ENCODE measurements at regions not wholly inside any gene's neighbourhood (a gene's known extent, or its start where the extent isn't known, plus 50 kb on each side); places are given as distances from the start of the nearest gene placed in this dataset.

DNA sequence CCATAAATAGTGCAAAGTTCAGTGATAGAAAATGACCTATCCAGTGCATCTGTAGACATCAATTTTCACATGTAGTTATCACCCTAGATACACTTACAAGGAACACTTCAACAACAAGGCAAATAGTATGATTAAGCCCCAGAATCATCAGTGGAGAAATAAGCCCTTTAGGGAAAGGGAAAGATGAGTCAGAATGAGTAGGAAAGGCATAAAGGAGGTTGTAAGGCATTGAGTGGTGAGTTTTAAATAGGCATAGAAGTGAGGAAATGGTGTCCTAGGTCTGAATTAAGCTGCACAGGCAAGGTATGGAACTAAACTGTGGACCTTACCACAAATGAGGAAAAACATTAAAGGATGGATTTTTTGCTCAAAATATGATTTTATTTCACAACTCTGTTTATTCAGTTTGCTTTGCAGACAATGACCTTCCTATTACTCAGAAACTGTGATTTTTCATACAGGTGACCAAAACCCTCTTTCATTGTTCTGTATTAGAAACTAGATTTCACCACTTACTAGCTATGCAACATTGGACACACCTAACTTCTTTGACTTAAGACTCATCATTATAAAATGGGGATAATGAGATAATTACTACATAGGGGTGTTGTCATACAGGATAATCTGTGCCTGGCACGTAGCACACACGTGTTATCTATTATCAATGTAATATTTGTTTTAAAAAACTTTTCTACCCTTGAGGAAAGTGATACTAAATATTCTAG, 57.0 kb upstream of the MAP9 start:
- no peak overlapping the region for H3K27ac ChIP-seq
- TF ChIP-seq CTCF (conservative IDR thresholded peaks at IDR 0.05), result no peak
- TF ChIP-seq ZFX (IDR thresholded peaks at IDR 0.05), result no peak

DNA sequence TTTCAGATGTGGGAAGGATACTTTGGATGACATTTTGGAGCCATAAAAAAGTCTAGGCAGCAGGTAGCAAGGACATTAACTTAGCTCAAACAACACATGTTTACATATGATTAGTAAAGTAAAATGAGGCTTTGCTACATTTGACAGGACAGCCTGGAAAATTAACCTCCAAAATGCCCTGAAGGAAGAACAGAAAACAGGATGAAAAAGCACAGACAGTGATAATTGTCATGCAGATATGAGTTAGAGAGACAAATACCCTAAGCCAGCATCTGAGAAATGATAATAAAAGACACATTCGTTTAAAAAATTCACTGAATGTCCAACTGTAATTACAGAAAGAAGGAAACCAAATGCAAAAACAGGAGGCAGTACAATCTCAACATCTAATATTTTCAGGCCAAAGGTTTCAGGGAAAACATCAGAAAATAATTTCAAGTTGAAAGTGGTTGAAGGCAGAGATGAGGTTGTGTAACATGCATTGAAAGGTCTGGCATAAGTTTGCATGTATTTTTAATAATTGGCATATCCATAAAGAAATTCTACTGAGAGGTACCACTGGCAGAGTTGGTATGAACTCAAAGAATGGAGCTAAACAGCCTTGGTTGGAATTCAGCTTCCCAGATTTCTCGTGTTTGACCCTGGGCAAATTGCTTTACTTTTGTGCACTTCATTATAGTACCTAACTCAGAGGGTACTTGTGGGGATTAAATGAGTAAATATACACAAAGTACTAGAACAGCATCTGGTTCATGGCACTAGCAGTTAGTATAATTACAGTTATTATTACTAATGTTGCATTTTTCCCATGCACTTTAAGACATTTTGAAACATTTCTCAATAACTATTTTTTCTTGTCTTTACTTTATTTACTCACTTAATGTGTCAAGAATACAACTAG, 54.4 kb upstream of the MAP9 start:
- no peak overlapping the region for H3K27ac ChIP-seq
- no peak for TF ChIP-seq ZFX (IDR thresholded peaks at IDR 0.05)
- no peak for TF ChIP-seq CTCF (conservative IDR thresholded peaks at IDR 0.05)

GRCh38 chr4:155428128-155428527, 51.4 kb upstream of the MAP9 start:
- H3K27ac ChIP-seq, result no peak overlapping the region
- no peak for TF ChIP-seq ZFX (IDR thresholded peaks at IDR 0.05)
- no peak for TF ChIP-seq CTCF (conservative IDR thresholded peaks at IDR 0.05)

DNA sequence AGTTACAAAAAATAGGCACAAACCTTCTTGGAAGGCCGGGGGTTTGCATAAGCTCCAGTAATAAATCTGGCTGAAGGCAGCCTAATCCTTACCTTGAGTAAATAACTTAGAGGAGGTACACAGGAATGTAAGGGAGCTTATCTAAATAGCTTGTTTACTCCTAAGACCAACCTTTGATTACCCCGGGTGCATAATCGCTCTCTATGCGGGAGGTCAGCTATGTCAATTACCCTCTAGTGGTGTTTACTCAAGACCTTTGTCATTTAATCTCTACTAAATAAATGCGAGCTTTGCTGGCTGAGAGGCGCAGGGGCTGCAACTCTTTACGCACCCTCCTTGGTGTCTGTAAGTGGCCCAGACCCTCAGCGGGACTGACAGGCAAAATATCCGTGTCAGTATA, 50.2 kb upstream of the MAP9 start:
- no peak overlapping the region for H3K27ac ChIP-seq
- TF ChIP-seq ZFX (IDR thresholded peaks at IDR 0.05) (no peak), CTCF (conservative IDR thresholded peaks at IDR 0.05) (no peak)

Data from C4-2B (cell line).